Effector memory CD8-positive, alpha-beta T cell (primary cell): ENCODE measurements at regions not wholly inside any gene's neighbourhood (a gene's known extent, or its start where the extent isn't known, plus 50 kb on each side); places are given as distances from the start of the nearest gene placed in this dataset.

ENCODE experiments used
- ATAC-seq: fragments of 150-1000 bp; cut with Tn5 transposase; replicated peaks from 2 replicates; pipeline ENCODE4 v1.10.0; 2021; ENCODE audit warnings: mild to moderate bottlenecking, moderate library complexity
- DNase-seq, 3 experiments: peaks; one replicate each; pipeline ENCODE4 v3.0.0; 2021
- H3K27ac Mint-ChIP-seq, 2 donors: one replicate each; pipeline ENCODE4 v1.8.0; 2022; ENCODE audit warnings: mild to moderate bottlenecking in 2 of 2, mixed read lengths in 2 of 2, moderate library complexity in 2 of 2
- H3K27me3 Mint-ChIP-seq, 2 donors: one replicate each; pipeline ENCODE4 v1.8.0; 2022; ENCODE audit warnings: mixed read lengths in 2 of 2
- H3K36me3 Mint-ChIP-seq: one replicate; pipeline ENCODE4 v1.8.0; 2022; ENCODE audit warnings: mild to moderate bottlenecking, moderate library complexity, mixed read lengths; ENCODE audit not compliant: insufficient read depth
- H3K4me1 Mint-ChIP-seq, 2 donors: one replicate each; pipeline ENCODE4 v1.8.0; 2022; ENCODE audit warnings: low read depth in 2 of 2, mixed read lengths in 2 of 2
- H3K4me3 Mint-ChIP-seq, 2 donors: one replicate each; pipeline ENCODE4 v1.8.0; 2022; ENCODE audit warnings: mild to moderate bottlenecking in 2 of 2, mixed read lengths in 2 of 2, moderate library complexity in 2 of 2
- H3K9me3 Mint-ChIP-seq, 2 donors: one replicate each; pipeline ENCODE4 v1.8.0; 2022; ENCODE audit warnings: mixed read lengths in 2 of 2

DNA sequence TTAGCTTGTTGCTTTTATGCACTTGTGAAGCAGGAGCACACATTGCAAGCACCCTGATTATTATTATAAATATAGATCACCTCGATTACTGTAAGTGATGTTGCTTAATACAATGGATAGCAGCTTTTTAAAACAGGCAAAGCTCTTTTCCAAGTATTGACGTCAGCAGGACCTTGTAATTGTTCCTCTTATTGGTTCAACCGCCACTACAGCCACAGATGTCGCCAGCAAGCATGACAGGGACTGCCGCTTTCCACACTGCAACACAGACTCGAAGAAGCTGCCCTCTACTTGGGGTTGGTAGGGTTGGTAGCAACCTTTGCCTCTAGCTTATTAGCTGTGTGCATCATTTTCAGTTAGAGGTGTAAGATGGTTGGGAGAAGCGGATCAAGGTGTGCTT lies 167.6 kb downstream of the ZNF365 start:
- H3K36me3 Mint-ChIP-seq: no peaks in the 10 kb centered on the region
- peaks cover 6 to 14% of the 10 kb centered on the region in 2 donors for H3K27me3 Mint-ChIP-seq
- no peak overlapping the region for H3K27ac Mint-ChIP-seq
- no peaks in the 10 kb centered on the region for H3K4me1 Mint-ChIP-seq
- no peak for DNase-seq
- no peak overlapping the region for H3K4me3 Mint-ChIP-seq
- H3K9me3 Mint-ChIP-seq: no peaks in the 10 kb centered on the region
- ATAC-seq: no peak

DNA sequence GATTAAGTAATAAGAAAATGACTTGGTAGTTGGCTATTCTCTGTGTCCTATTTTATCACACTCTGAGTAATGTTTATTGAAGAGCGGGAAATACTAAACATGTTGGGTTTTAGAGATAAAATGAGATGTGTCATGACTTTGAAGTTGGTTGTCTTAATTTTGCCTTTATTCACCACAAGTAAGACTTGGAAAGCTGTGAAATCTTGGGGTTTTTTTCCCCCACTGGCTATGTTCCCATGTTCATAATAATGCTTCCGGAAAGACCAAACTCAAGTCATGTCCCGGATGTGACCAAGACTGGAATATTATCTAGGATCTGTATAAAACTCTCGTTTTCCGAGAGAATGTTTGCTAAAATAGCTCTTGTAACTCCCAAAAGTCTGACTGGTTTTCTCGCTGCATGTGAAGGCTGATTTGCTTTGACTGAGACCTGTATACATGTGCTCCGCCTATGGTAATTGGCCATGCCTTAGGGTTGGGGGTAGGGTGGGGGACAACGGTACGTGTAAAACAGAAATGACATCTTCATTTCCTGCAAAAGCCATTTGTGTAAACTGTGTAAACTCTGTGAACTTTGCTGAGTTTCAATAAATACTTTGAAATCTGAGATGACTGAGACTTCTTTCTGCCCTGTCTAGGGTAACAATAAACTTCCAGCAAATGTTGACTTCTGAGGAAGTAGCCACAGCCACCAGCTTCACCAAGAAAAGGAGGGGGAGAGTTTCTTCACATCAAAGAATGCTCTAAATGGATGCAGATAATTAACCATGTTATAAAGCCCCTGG lies 169.6 kb downstream of the ZNF365 start:
- Mint-ChIP-seq H3K27me3 (peaks cover 0 to 14% of the 10 kb centered on the region in 2 donors), H3K4me1 (no peaks in the 10 kb centered on the region), H3K4me3 (no peak overlapping the region), H3K36me3 (no peaks in the 10 kb centered on the region), H3K9me3 (no peaks in the 10 kb centered on the region), H3K27ac (no peak overlapping the region)
- no peak for DNase-seq
- ATAC-seq: no peak

GRCh38 chr10:62545160-62546066 lies 171.2 kb downstream of the ZNF365 start:
- H3K36me3 Mint-ChIP-seq: no peaks in the 10 kb centered on the region
- no peaks in the 10 kb centered on the region for H3K4me1 Mint-ChIP-seq
- H3K27ac Mint-ChIP-seq: no peak overlapping the region
- peaks cover 0 to 14% of the 10 kb centered on the region in 2 donors for H3K27me3 Mint-ChIP-seq
- DNase-seq (no peak), ATAC-seq (no peak)
- H3K4me3 Mint-ChIP-seq: no peak overlapping the region
- H3K9me3 Mint-ChIP-seq: no peaks in the 10 kb centered on the region

DNA sequence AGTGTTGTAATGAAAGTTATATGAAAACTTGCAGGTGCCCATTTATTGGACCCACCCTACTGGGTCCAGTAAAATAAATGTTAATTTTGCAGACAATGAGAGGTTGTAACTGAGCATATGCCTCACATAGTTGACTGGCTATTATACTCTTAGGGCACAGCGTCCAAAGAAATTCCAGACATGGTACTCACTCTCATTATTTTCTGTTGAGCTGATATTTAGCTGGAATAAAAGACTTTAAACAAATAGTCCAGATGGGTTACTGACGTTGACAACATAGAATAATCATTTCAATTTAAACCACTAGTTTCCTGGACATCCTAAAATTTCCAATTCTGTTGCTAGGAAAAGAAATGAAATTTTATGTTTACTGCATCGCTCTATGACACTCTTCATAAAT lies 174.5 kb downstream of the ZNF365 start:
- Mint-ChIP-seq H3K36me3 (no peaks in the 10 kb centered on the region), H3K27ac (no peak overlapping the region), H3K4me1 (no peaks in the 10 kb centered on the region), H3K4me3 (no peak overlapping the region), H3K9me3 (no peaks in the 10 kb centered on the region), H3K27me3 (peaks cover 0 to 17% of the 10 kb centered on the region in 2 donors)
- no peak for DNase-seq
- no peak for ATAC-seq

- H3K27me3 Mint-ChIP-seq: peaks cover 4 to 29% of the 10 kb centered on the region in 2 donors
- no peaks in the 10 kb centered on the region for H3K4me1 Mint-ChIP-seq
- H3K27ac Mint-ChIP-seq: no peak overlapping the region
- no peaks in the 10 kb centered on the region for H3K9me3 Mint-ChIP-seq
- no peak overlapping the region for H3K4me3 Mint-ChIP-seq
- H3K36me3 Mint-ChIP-seq: no peaks in the 10 kb centered on the region
- DNase-seq (no peak), ATAC-seq (no peak)
Measured at GRCh38 chr10:62550173-62550572, 176.0 kb downstream of the ZNF365 start.

DNA sequence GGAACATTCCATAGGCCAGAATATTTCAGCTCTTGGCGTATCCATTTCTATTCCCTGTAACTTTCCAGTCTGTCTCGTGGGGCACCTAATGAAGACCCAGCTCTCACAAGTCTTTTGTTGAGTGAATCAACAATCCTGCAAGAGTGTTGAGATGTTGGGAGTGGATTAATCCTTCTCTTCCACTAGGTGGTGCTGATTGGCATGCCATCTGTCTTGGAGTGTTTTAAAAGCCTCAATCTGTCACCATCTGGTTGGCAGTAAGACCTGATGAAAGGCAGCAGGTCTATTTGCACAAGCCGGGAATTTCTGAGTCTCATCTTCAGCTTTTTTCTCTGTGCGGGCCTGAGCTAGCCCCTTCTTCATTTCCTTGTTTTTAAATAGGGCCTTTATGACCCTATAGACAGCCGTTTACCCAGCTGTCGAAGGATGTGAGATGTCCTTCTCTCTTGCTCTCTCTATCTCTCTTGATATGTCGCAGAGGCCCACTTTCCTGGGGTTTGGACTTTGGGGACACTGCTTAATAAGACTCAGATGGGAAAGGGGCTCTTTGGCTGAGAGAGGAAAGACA lies 180.5 kb downstream of the ZNF365 start:
- ATAC-seq (peak; percentile 50), DNase-seq (peak in 1 of 3 experiments; percentile 2)
- Mint-ChIP-seq H3K36me3 (no peaks in the 10 kb centered on the region), H3K9me3 (no peaks in the 10 kb centered on the region), H3K4me1 (no peaks in the 10 kb centered on the region), H3K27me3 (peaks cover 35 to 57% of the 10 kb centered on the region in 2 donors), H3K4me3 (no peak overlapping the region), H3K27ac (no peak overlapping the region)

- DNase-seq (no peak), ATAC-seq (no peak)
- Mint-ChIP-seq H3K36me3 (no peaks in the 10 kb centered on the region), H3K27me3 (peaks cover 41 to 54% of the 10 kb centered on the region in 2 donors), H3K4me3 (no peak overlapping the region), H3K27ac (no peak overlapping the region), H3K9me3 (no peaks in the 10 kb centered on the region), H3K4me1 (no peaks in the 10 kb centered on the region)
Measured at GRCh38 chr10:62559481-62560200, 185.5 kb downstream of the ZNF365 start.

DNA sequence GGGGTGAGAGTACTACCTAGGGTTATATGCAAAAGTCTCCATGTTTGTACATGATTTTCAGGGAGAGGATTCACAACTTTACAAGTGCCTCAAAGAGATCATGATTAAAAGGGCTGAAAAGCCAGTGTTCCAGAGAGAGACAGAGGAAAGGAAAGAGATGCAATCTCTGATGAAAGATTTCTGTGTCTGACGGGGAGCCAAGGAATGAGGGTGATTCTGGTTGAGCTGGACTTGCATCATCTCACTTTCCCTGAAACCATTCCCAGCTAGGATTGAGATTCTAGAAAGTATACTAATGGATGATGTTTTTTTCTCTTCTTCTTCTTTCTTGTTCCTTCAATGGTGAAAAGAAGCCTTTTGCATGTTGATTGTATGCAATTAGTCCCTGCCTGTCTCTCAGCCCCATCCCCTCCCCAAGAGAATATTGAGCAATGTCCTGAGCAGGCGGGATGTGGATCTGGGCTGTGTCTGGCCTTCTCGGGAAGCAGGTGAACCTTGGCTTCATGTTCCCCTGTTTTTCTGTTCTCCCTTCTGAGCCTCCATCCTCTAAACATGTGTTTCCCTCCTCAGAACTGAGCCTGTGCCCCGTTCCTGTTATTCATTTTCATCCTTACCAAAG lies 186.1 kb downstream of the ZNF365 start:
- Mint-ChIP-seq H3K9me3 (no peaks in the 10 kb centered on the region), H3K27ac (no peak overlapping the region), H3K4me3 (no peak overlapping the region), H3K4me1 (no peaks in the 10 kb centered on the region), H3K36me3 (no peaks in the 10 kb centered on the region), H3K27me3 (peaks cover 41 to 51% of the 10 kb centered on the region in 2 donors)
- no peak for ATAC-seq
- no peak for DNase-seq

DNA sequence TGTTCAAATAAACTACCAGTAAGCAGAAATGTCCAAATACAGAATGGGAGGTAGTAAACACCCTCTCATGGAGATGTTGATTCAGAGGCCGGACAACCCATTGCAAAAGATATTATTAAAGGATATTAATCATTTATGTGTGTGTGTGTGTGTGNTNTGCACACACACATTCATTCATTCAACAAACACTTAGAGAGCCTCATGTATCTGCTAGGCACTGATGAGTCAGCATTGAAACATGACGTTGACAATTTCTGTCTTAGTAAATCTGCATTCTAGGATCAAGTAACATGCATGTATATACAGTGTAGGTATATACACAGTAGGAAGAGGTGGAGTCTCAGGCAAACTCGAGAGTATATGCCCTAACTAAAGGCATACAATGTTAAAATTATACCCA lies 187.0 kb downstream of the ZNF365 start:
- no peaks in the 10 kb centered on the region for H3K4me1 Mint-ChIP-seq
- H3K4me3 Mint-ChIP-seq: no peak overlapping the region
- ATAC-seq (no peak), DNase-seq (no peak)
- peaks cover 41 to 56% of the 10 kb centered on the region in 2 donors for H3K27me3 Mint-ChIP-seq
- H3K9me3 Mint-ChIP-seq: no peaks in the 10 kb centered on the region
- no peak overlapping the region for H3K27ac Mint-ChIP-seq
- no peaks in the 10 kb centered on the region for H3K36me3 Mint-ChIP-seq

DNA sequence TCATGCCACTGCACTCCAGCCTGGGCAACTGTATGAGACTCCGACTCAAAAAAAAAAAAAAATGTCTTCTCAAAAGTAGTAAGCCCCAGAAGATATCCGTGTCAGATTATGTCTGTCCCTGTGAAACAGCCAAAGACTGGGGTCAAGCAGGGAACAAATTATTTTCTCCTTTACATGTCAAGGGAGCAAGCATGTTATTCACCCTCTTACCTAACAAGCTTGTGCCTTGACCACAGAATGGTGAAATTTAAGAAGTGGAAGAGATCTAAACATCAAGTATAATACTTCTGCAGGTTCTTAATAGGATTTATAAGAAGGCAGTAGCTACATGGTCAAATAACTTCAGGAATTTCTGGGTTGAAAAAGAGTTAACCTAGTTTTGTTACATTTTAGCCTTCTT lies 187.9 kb downstream of the ZNF365 start:
- Mint-ChIP-seq H3K27me3 (peaks cover 35 to 51% of the 10 kb centered on the region in 2 donors), H3K9me3 (no peaks in the 10 kb centered on the region), H3K4me1 (no peaks in the 10 kb centered on the region), H3K4me3 (no peak overlapping the region), H3K27ac (no peak overlapping the region), H3K36me3 (no peaks in the 10 kb centered on the region)
- ATAC-seq: no peak
- no peak for DNase-seq

GRCh38 chr10:62562795-62563194 lies 188.6 kb downstream of the ZNF365 start:
- no peaks in the 10 kb centered on the region for H3K9me3 Mint-ChIP-seq
- no peaks in the 10 kb centered on the region for H3K4me1 Mint-ChIP-seq
- H3K27me3 Mint-ChIP-seq: peaks cover 34 to 47% of the 10 kb centered on the region in 2 donors
- no peak for DNase-seq
- H3K36me3 Mint-ChIP-seq: no peaks in the 10 kb centered on the region
- no peak overlapping the region for H3K4me3 Mint-ChIP-seq
- no peak for ATAC-seq
- no peak overlapping the region for H3K27ac Mint-ChIP-seq

DNA sequence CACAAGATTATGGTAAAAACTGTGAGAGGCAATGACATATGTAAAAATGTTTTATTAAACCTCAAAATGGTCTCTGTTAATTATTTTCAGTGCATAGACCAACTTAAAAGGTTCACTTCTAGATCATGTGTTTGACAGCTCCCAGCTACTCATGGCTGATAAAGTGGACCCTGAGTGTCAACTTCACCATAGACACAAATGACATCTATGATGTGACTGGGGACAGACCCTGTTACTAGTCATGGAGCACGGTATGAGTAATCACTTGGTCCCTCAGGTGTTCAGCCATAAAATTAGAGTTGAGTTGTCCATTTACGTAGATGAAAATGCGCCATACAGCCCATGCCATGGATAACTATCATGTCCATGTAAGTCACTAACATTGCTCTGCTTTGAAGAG lies 199.8 kb downstream of the ZNF365 start:
- no peaks in the 10 kb centered on the region for H3K36me3 Mint-ChIP-seq
- DNase-seq: no peak
- no peaks in the 10 kb centered on the region for H3K9me3 Mint-ChIP-seq
- no peak overlapping the region for H3K4me3 Mint-ChIP-seq
- no peak for ATAC-seq
- H3K4me1 Mint-ChIP-seq: no peaks in the 10 kb centered on the region
- H3K27ac Mint-ChIP-seq: no peak overlapping the region
- peaks cover 10 to 20% of the 10 kb centered on the region in 2 donors for H3K27me3 Mint-ChIP-seq

GRCh38 chr10:62577076-62577475 lies 202.9 kb downstream of the ZNF365 start:
- DNase-seq (no peak), ATAC-seq (no peak)
- Mint-ChIP-seq H3K4me3 (no peak overlapping the region), H3K9me3 (no peaks in the 10 kb centered on the region), H3K27ac (no peak overlapping the region), H3K36me3 (no peaks in the 10 kb centered on the region), H3K4me1 (no peaks in the 10 kb centered on the region), H3K27me3 (peaks cover 10 to 19% of the 10 kb centered on the region in 2 donors)
